B cell (primary cell): ENCODE measurements at regions not wholly inside any gene's neighbourhood (a gene's known extent, or its start where the extent isn't known, plus 50 kb on each side); places are given as distances from the start of the nearest gene placed in this dataset.

ENCODE experiments used
- CTCF ChIP-seq: fragments of 200-600 bp; IDR thresholded peaks from one replicate; pipeline ENCODE4 v1.8.0; 2022; ENCODE audit warnings: antibody characterized with exemption, mild to moderate bottlenecking
- EZH2 ChIP-seq: IDR thresholded peaks from 2 replicates; pipeline ENCODE4 v1.6.1; 2012; ENCODE audit warnings: borderline replicate concordance, low read depth, mild to moderate bottlenecking, moderate library complexity, low read length; ENCODE audit not compliant: insufficient read depth, poor library complexity, severe bottlenecking

GRCh38 chr4:135207531-135207930 lies 1005.9 kb upstream of the PABPC4L start:
- TF ChIP-seq CTCF (no peak), EZH2 (no peak)
